Erythroblast (primary cell): ENCODE measurements at regions not wholly inside any gene's neighbourhood (a gene's known extent, or its start where the extent isn't known, plus 50 kb on each side); places are given as distances from the start of the nearest gene placed in this dataset.
"Not testable (repeated sequence)": the region's sequence is repeated elsewhere in the genome, so short reads cannot be mapped to it uniquely, and the experiment has no call there.

Experiments used
- DNase-seq, 2 experiments: peaks; one replicate each; lab custom pipeline; 2025; lab: John Stamatoyannopoulos, UW
- GATA1 ChIP-seq: IDR thresholded peaks from 2 replicates; pipeline ENCODE4 v1.6.1; 2011; ENCODE audit warnings: low read depth, mild to moderate bottlenecking, control low read depth, low read length, moderate library complexity
- POLR2A ChIP-seq: IDR thresholded peaks from 2 replicates; pipeline ENCODE4 v1.6.1; 2011; ENCODE audit warnings: mild to moderate bottlenecking, low read length

- DNase-seq = no peak
- TF ChIP-seq GATA1 (no peak), POLR2A (no peak)
Measured at GRCh38 chr13:55091172-55091571, 2049.5 kb upstream of the PRR20A start.

- TF ChIP-seq GATA1 (no peak), POLR2A (no peak)
- no peak for DNase-seq
Measured at GRCh38 chr13:55106509-55106908, 2034.2 kb upstream of the PRR20A start.

GRCh38 chr13:55120631-55121030 lies 2020.1 kb upstream of the PRR20A start:
- DNase-seq = no peak
- TF ChIP-seq GATA1 = no peak
- no peak for TF ChIP-seq POLR2A

- TF ChIP-seq POLR2A (no peak), GATA1 (no peak)
- DNase-seq = no peak
Measured at GRCh38 chr13:55155046-55155445, 1985.7 kb upstream of the PRR20A start.

- TF ChIP-seq GATA1 (no peak), POLR2A (no peak)
- DNase-seq = no peak
Measured at GRCh38 chr13:55159765-55160164, 1981.0 kb upstream of the PRR20A start.

GRCh38 chr13:55160867-55161266 lies 1979.9 kb upstream of the PRR20A start:
- TF ChIP-seq POLR2A = no peak
- no peak for TF ChIP-seq GATA1

GRCh38 chr13:55178582-55178981 lies 1962.1 kb upstream of the PRR20A start:
- DNase-seq = not testable (repeated sequence)

More at GRCh38 chr13:55160867-55161266, 1979.9 kb upstream of the PRR20A start:
- DNase-seq = no peak

- no peak for DNase-seq
- TF ChIP-seq POLR2A = no peak
- TF ChIP-seq GATA1 = no peak
Measured at GRCh38 chr13:55190996-55191395, 1949.7 kb upstream of the PRR20A start.

- no peak for DNase-seq
- no peak for TF ChIP-seq POLR2A
- no peak for TF ChIP-seq GATA1
Measured at GRCh38 chr13:55199134-55199533, 1941.6 kb upstream of the PRR20A start.

- no peak for DNase-seq
- no peak for TF ChIP-seq POLR2A
- no peak for TF ChIP-seq GATA1
Measured at GRCh38 chr13:55214841-55215345, 1925.8 kb upstream of the PRR20A start.

- no peak for DNase-seq
- TF ChIP-seq GATA1 (no peak), POLR2A (no peak)
Measured at GRCh38 chr13:55219538-55219937, 1921.2 kb upstream of the PRR20A start.

- TF ChIP-seq POLR2A = no peak
- no peak for TF ChIP-seq GATA1
- no peak for DNase-seq
Measured at GRCh38 chr13:55229906-55230569, 1910.7 kb upstream of the PRR20A start.

- TF ChIP-seq GATA1 (no peak), POLR2A (no peak)
- DNase-seq = no peak
Measured at GRCh38 chr13:55230570-55230908, 1910.2 kb upstream of the PRR20A start.

- no peak for DNase-seq
- TF ChIP-seq POLR2A = no peak
- TF ChIP-seq GATA1 = no peak
Measured at GRCh38 chr13:55234311-55234710, 1906.4 kb upstream of the PRR20A start.

- DNase-seq = peak; percentile 2 to 27
- TF ChIP-seq POLR2A (no peak), GATA1 (no peak)
Measured at GRCh38 chr13:55245005-55245644, 1895.6 kb upstream of the PRR20A start.

GRCh38 chr13:55255236-55255635 lies 1885.5 kb upstream of the PRR20A start:
- no peak for DNase-seq
- TF ChIP-seq POLR2A (no peak), GATA1 (no peak)

- DNase-seq = no peak
- TF ChIP-seq GATA1 = no peak
- TF ChIP-seq POLR2A = no peak
Measured at GRCh38 chr13:55263045-55263444, 1877.7 kb upstream of the PRR20A start.
